ENCODE measurements at regions not wholly inside any gene's neighbourhood (a gene's known extent, or its start where the extent isn't known, plus 50 kb on each side); places are given as distances from the start of the nearest gene placed in this dataset.
A peak's percentile ranks its signal among the peaks of the same experiment; 100 is the strongest.

DNA sequence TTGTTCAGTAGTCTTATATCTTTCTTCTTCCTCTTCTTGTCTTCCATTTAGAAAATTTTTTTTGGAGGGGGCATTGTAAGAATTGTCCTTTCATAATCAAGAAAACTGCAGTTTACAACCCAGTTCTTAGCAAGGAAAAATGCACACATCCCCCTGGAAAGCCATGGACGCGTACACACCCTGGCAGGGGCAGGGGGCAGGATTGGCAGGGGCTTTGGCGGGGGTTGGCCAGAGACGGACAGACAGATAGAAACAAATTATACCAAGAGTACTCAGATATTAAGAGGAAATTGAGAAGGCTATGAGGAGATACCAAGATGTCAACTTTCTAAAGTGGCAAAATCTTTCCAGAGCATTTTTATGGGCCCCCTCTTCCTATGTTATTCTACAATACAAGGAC, 322.5 kb upstream of the CPXCR1 start:
- POLR2A ChIA-PET (ENCODE audit: unreplicated experiment): no interaction called here
- intact Hi-C loops (cut with micrococcal nuclease; ENCODE audit: unreplicated experiment): no loop called here
- Histone ChIP-seq H3K27me3 (ENCODE audit: insufficient read depth, low read depth) (no peaks in the 10 kb centered on the region), H3F3A (ENCODE audit: insufficient read depth, low read depth) (no peaks in the 10 kb centered on the region), H3K9me3 (ENCODE audit: insufficient read depth, low read depth) (no peaks in the 10 kb centered on the region), H3K36me3 (ENCODE audit: low read depth) (no peaks in the 10 kb centered on the region), H3K9me2 (ENCODE audit: insufficient read depth) (no peaks in the 10 kb centered on the region), H2AFZ (no peak overlapping the region), H3K4me3 (no peak overlapping the region), H3K79me2 (ENCODE audit: low read depth) (no peaks in the 10 kb centered on the region), H3K4me2 (no peak overlapping the region), H3K27ac (no peak overlapping the region), H3K4me1 (replicated peaks; ENCODE audit: insufficient read depth) (no peaks in the 10 kb centered on the region), H4K20me1 (ENCODE audit: insufficient read depth) (no peaks in the 10 kb centered on the region)
- BruUV-seq (replicated peaks): no TSS peak
- DNase-seq: no peak
- CTCF ChIA-PET: no interaction called here
- TF ChIP-seq EZH2 (IDR thresholded peaks at IDR 0.05; ENCODE audit: low read depth): no peak
- TF ChIP-seq, protein P1, sequence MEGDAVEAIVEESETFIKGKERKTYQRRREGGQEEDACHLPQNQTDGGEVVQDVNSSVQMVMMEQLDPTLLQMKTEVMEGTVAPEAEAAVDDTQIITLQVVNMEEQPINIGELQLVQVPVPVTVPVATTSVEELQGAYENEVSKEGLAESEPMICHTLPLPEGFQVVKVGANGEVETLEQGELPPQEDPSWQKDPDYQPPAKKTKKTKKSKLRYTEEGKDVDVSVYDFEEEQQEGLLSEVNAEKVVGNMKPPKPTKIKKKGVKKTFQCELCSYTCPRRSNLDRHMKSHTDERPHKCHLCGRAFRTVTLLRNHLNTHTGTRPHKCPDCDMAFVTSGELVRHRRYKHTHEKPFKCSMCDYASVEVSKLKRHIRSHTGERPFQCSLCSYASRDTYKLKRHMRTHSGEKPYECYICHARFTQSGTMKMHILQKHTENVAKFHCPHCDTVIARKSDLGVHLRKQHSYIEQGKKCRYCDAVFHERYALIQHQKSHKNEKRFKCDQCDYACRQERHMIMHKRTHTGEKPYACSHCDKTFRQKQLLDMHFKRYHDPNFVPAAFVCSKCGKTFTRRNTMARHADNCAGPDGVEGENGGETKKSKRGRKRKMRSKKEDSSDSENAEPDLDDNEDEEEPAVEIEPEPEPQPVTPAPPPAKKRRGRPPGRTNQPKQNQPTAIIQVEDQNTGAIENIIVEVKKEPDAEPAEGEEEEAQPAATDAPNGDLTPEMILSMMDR (conservative IDR thresholded peaks at IDR 0.05): no peak

DNA sequence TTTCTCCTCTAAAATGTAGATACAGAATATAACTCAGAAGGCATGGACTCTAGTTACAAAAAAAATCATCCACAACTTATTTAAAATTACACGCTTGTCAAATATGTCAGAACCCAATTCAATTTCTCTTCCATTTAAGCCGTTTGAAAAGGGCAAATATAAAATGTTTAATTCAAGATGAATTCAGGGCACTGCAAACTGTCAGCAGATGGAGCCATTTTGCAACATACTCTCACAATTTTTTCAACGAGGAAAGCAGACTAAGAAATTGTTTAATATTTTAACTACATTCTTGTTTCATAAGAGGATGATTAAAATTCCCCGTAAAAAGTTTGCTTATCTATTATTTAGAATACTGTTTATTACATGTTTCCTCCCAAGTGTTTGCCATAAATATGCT, 321.3 kb upstream of the CPXCR1 start:
- H3K27me3 ChIP-seq (ENCODE audit: insufficient read depth, low read depth): no peaks in the 10 kb centered on the region
- intact Hi-C loops (cut with micrococcal nuclease; ENCODE audit: unreplicated experiment): no loop called here
- no peaks in the 10 kb centered on the region for H3K36me3 ChIP-seq (ENCODE audit: low read depth)
- ChIA-PET POLR2A (ENCODE audit: unreplicated experiment) (no interaction called here), CTCF (no interaction called here)
- H3K4me2 ChIP-seq: no peak overlapping the region
- H3F3A ChIP-seq (ENCODE audit: insufficient read depth, low read depth): no peaks in the 10 kb centered on the region
- H3K9me3 ChIP-seq (ENCODE audit: insufficient read depth, low read depth): no peaks in the 10 kb centered on the region
- no peak overlapping the region for H3K27ac ChIP-seq
- BruUV-seq (replicated peaks): no TSS peak
- no peak overlapping the region for H3K4me3 ChIP-seq
- DNase-seq: no peak
- TF ChIP-seq, protein P1 (conservative IDR thresholded peaks at IDR 0.05): peak; percentile 41; the same call in 1 of the 2 replicates
- TF ChIP-seq EZH2 (IDR thresholded peaks at IDR 0.05; ENCODE audit: low read depth): no peak
- no peaks in the 10 kb centered on the region for H4K20me1 ChIP-seq (ENCODE audit: insufficient read depth)
- H2AFZ ChIP-seq: no peak overlapping the region
- no peaks in the 10 kb centered on the region for H3K9me2 ChIP-seq (ENCODE audit: insufficient read depth)
- no peaks in the 10 kb centered on the region for H3K79me2 ChIP-seq (ENCODE audit: low read depth)
- H3K4me1 ChIP-seq (replicated peaks; ENCODE audit: insufficient read depth): no peaks in the 10 kb centered on the region

DNA sequence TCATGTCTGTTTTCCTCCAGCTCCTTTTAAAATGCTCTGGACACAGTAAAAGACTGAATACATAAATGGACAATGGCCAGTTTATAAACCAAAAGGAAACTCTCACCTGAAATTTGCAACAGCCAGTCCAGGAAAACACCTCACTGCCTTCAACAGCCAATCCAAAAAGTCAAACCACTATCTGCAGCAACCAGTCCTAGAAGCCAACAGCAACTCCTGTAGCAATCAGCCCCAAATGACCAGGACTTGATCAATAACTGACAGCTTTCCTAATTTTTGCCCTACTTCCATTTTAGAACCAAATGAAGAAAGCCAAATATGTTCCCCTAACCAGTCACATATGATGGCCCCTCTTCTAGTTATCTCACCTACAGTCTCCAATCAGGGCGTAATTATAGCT, 309.5 kb upstream of the CPXCR1 start:
- intact Hi-C loops (cut with micrococcal nuclease; ENCODE audit: unreplicated experiment): no loop called here
- Histone ChIP-seq H3K9me2 (ENCODE audit: insufficient read depth) (no peaks in the 10 kb centered on the region), H3K79me2 (ENCODE audit: low read depth) (no peaks in the 10 kb centered on the region), H3K9me3 (ENCODE audit: insufficient read depth, low read depth) (no peaks in the 10 kb centered on the region), H3K27ac (no peak overlapping the region), H3F3A (ENCODE audit: insufficient read depth, low read depth) (no peaks in the 10 kb centered on the region), H3K27me3 (ENCODE audit: insufficient read depth, low read depth) (no peaks in the 10 kb centered on the region), H3K4me1 (replicated peaks; ENCODE audit: insufficient read depth) (no peaks in the 10 kb centered on the region), H3K36me3 (ENCODE audit: low read depth) (no peaks in the 10 kb centered on the region), H4K20me1 (ENCODE audit: insufficient read depth) (no peaks in the 10 kb centered on the region), H3K4me2 (no peak overlapping the region), H2AFZ (no peak overlapping the region), H3K4me3 (no peak overlapping the region)
- BruUV-seq (replicated peaks): no TSS peak
- CTCF ChIA-PET: no interaction called here
- no peak for DNase-seq
- no peak for TF ChIP-seq EZH2 (IDR thresholded peaks at IDR 0.05; ENCODE audit: low read depth)
- POLR2A ChIA-PET (ENCODE audit: unreplicated experiment): no interaction called here

DNA sequence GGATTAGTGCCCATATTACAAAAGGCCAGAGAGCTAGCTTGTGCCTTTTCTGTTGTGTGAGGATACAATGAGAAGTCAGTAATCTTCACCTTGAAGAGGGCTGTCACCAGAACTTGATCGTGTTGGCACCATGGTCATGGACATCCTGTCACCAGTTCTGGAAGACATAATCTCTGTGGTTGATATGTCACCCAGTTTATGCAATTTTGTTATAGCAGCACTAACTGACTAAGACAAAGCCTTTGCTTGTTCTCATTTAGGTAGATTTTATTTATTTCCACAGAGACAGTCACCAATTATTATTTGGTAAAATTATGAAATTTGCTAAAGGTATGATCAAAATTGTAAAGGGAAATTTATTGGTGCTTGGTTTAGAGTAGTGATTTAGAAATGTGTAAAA, 308.8 kb upstream of the CPXCR1 start:
- Histone ChIP-seq H4K20me1 (ENCODE audit: insufficient read depth) (no peaks in the 10 kb centered on the region), H3K4me2 (no peak overlapping the region), H3K27me3 (ENCODE audit: insufficient read depth, low read depth) (no peaks in the 10 kb centered on the region), H3K27ac (no peak overlapping the region), H2AFZ (no peak overlapping the region), H3K4me1 (replicated peaks; ENCODE audit: insufficient read depth) (no peaks in the 10 kb centered on the region), H3K79me2 (ENCODE audit: low read depth) (no peaks in the 10 kb centered on the region), H3K36me3 (ENCODE audit: low read depth) (no peaks in the 10 kb centered on the region), H3K4me3 (no peak overlapping the region), H3K9me2 (ENCODE audit: insufficient read depth) (no peaks in the 10 kb centered on the region), H3K9me3 (ENCODE audit: insufficient read depth, low read depth) (no peaks in the 10 kb centered on the region), H3F3A (ENCODE audit: insufficient read depth, low read depth) (no peaks in the 10 kb centered on the region)
- TF ChIP-seq, protein P1 (conservative IDR thresholded peaks at IDR 0.05): no peak
- TF ChIP-seq EZH2 (IDR thresholded peaks at IDR 0.05; ENCODE audit: low read depth): no peak
- intact Hi-C loops (cut with micrococcal nuclease; ENCODE audit: unreplicated experiment): no loop called here
- ChIA-PET CTCF (no interaction called here), POLR2A (ENCODE audit: unreplicated experiment) (no interaction called here)
- DNase-seq: no peak
- no TSS peak for BruUV-seq (replicated peaks)
